Testis (tissue), 2 donors: ENCODE measurements at regions not wholly inside any gene's neighbourhood (a gene's known extent, or its start where the extent isn't known, plus 50 kb on each side); places are given as distances from the start of the nearest gene placed in this dataset.

Experiments
- CTCF ChIP-seq, 3 experiments: fragments of 450-650 bp in 2 of 3; fragments of 200-600 bp in 1 of 3; sonication (generic) in 1 of 3; IDR thresholded peaks; one replicate each; pipeline ENCODE4 v1.5.1; 2016 to 2019; ENCODE audit warnings: antibody characterized with exemption in 3 of 3, mild to moderate bottlenecking in 2 of 3, moderate library complexity in 1 of 3
- POLR2A ChIP-seq: fragments of 450-650 bp; IDR thresholded peaks from one replicate; pipeline ENCODE4 v1.6.1; 2017; ENCODE audit warnings: antibody characterized with exemption, mild to moderate bottlenecking, moderate library complexity

- TF ChIP-seq POLR2A (no peak), CTCF (IDR thresholded peaks at IDR 0.05) (no peak)
Measured at GRCh38 chr7:109309790-109310189, 740.1 kb downstream of the DNAJB9 start.
